ENCODE measurements at regions not wholly inside any gene's neighbourhood (a gene's known extent, or its start where the extent isn't known, plus 50 kb on each side); places are given as distances from the start of the nearest gene placed in this dataset.

DNA sequence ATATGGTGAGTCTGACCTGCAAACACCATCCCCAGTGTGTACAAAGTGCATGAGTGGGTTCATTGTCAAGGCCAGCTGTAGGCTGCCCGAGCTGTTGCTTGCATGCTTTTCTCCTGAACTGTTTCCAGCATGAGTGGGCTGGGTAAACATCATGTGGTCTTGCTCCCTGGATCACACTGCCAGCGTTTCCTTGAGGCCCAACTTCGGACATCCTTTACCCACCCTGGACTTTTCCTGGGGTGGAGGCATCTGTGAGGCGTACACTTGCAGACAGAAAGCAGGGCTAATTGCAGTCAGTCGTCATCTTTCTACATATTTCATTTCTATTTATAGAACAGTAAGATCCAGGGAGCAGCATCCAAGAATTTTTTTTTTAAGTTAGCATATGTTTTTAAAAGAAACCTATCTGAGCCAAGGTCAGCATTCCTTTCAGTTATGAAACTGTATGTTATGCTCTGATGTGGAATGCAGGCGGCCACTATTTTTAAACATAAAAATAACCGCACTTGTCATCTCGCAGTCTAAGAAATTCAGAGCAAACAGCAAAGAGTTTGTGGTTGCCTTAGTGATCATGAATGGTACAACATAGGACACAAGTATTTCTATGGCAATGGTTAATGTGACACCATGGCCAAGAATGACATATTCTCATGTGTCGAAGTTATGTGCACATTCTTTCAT, 106.5 kb upstream of the DMRT1 start (continued):
- no peak for TF ChIP-seq FOSL1 (IDR thresholded peaks at IDR 0.05; ENCODE audit: insufficient read depth, low read depth, low read length)
- TF ChIP-seq, protein P1, sequence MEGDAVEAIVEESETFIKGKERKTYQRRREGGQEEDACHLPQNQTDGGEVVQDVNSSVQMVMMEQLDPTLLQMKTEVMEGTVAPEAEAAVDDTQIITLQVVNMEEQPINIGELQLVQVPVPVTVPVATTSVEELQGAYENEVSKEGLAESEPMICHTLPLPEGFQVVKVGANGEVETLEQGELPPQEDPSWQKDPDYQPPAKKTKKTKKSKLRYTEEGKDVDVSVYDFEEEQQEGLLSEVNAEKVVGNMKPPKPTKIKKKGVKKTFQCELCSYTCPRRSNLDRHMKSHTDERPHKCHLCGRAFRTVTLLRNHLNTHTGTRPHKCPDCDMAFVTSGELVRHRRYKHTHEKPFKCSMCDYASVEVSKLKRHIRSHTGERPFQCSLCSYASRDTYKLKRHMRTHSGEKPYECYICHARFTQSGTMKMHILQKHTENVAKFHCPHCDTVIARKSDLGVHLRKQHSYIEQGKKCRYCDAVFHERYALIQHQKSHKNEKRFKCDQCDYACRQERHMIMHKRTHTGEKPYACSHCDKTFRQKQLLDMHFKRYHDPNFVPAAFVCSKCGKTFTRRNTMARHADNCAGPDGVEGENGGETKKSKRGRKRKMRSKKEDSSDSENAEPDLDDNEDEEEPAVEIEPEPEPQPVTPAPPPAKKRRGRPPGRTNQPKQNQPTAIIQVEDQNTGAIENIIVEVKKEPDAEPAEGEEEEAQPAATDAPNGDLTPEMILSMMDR (IDR thresholded peaks at IDR 0.05; ENCODE audit: control extremely low read depth in 1 of 3, insufficient read depth in 1 of 3, low read depth in 1 of 3, low read length in 3 of 3), result no peak
- no peak for TF ChIP-seq GTF2F1 (IDR thresholded peaks at IDR 0.05; ENCODE audit: borderline replicate concordance, low read depth, low read length)
- TF ChIP-seq MAFK (IDR thresholded peaks at IDR 0.05; ENCODE audit: low read depth, low read length), result no peak
- no peak for TF ChIP-seq POLR2AphosphoS5 (IDR thresholded peaks at IDR 0.05; ENCODE audit: low read depth, low read length)

All from H1 (cell line).